Adrenal gland (tissue), 9 donors: ENCODE measurements at regions not wholly inside any gene's neighbourhood (a gene's known extent, or its start where the extent isn't known, plus 50 kb on each side); places are given as distances from the start of the nearest gene placed in this dataset.
"Not testable (repeated sequence)": the region's sequence is repeated elsewhere in the genome, so short reads cannot be mapped to it uniquely, and the experiment has no call there.

Experiments used
- DNase-seq, 7 donors: peaks; one replicate each; pipeline ENCODE4 v3.0.0-alpha.2; 2019 to 2020
- H3K27ac ChIP-seq, 5 donors: fragments of 200-600 bp; sonication (generic) in 4 of 5; 1 replicate in 3 of 5; 2 replicates in 2 of 5; pipeline versions ENCODE4 v1.5.1 to v1.8.0; 2016 to 2020; ENCODE audit warnings: mild to moderate bottlenecking in 1 of 5
- H3K27me3 ChIP-seq: fragments of 200-600 bp; 2 replicates; pipeline ENCODE4 v1.8.0; 2021
- H3K36me3 ChIP-seq, 2 donors: fragments of 200-600 bp; replicated peaks in 1 of 2; 1 replicate in 1 of 2; 2 replicates in 1 of 2; pipeline versions ENCODE4 v1.5.1 to v1.8.0; 2018 to 2022
- H3K4me1 ChIP-seq, 2 donors: fragments of 200-600 bp; replicated peaks in 1 of 2; 1 replicate in 1 of 2; 2 replicates in 1 of 2; pipeline versions ENCODE4 v1.5.1 to v1.8.0; 2018 to 2021
- H3K4me3 ChIP-seq, 4 donors: fragments of 200-600 bp; sonication (generic) in 3 of 4; one replicate each; pipeline ENCODE4 v1.5.1; 2016 to 2018
- H3K9me3 ChIP-seq, 3 donors: fragments of 200-600 bp; sonication (generic) in 1 of 3; replicated peaks in 1 of 3; 1 replicate in 2 of 3; 2 replicates in 1 of 3; pipeline versions ENCODE4 v1.5.1 to v1.8.0; 2016 to 2021
- CTCF ChIP-seq, 6 experiments: fragments of 450-650 bp in 4 of 6; fragments of 200-600 bp in 2 of 6; sonication (generic) in 1 of 6; IDR thresholded peaks; 1 replicate in 5 of 6; 2 replicates in 1 of 6; pipeline versions ENCODE4 v1.5.1 to v1.8.0; 2016 to 2021; ENCODE audit warnings: antibody characterized with exemption in 6 of 6, mild to moderate bottlenecking in 2 of 6, moderate library complexity in 1 of 6
- POLR2A ChIP-seq, 2 donors: fragments of 450-650 bp; IDR thresholded peaks; one replicate each; pipeline ENCODE4 v1.6.1; 2017; ENCODE audit warnings: antibody characterized with exemption in 2 of 2, mild to moderate bottlenecking in 2 of 2, moderate library complexity in 1 of 2
- WGBS, 4 donors: extraction: QIAGEN DNeasy Blood & Tissue Kit in 2 of 4; methylation state at CpG; one replicate each; pipeline versions ENCODE4 v1.1.5 to v1.1.7; 2013 to 2017; 5-methylcytosine and 5-hydroxymethylcytosine counted together
- intact Hi-C, 2 donors: fragments of 100-400 bp; cut with DNase I; formaldehyde crosslinking; loops; one replicate each; pipeline versions ENCODE4 v1.14.1 to v1.15.0; 2022 to 2023
- donor health status: healthy with polysubstance abuse.
- donor health status: Bipolar disorder and iron deficiency.
- donor health status: DM: yes; HTN: yes; CAD: no.
- donor health status: DM: no; HTN: no; CAD: no.
- donor health status: DM: no; HTN: no; CAD: no.

GRCh38 chr6:14478381-14479225, 361.0 kb downstream of the CD83 start:
- H3K4me1 ChIP-seq, result peaks cover 0 to 10% of the 10 kb centered on the region in 2 donors
- H3K27ac ChIP-seq, result peak overlapping the region in 1 of 5 donors; percentile 75
- no peaks in the 10 kb centered on the region for H3K36me3 ChIP-seq
- intact Hi-C loops, result no loop called here
- peak in 3 of 7 donors; percentile 29 to 61 (median 32) for DNase-seq
- TF ChIP-seq POLR2A (IDR thresholded peaks at IDR 0.05) (no peak), CTCF (IDR thresholded peaks at IDR 0.05) (no peak)
- 42 to 58% (median 53%) methylated on average over 10 of the region's 10 CpGs for WGBS, 4 donors
- H3K9me3 ChIP-seq, result no peaks in the 10 kb centered on the region
- H3K4me3 ChIP-seq, result no peak overlapping the region
- no peaks in the 10 kb centered on the region for H3K27me3 ChIP-seq

GRCh38 chr6:14481946-14482345, 364.4 kb downstream of the CD83 start:
- H3K27ac ChIP-seq, H3K9me3 ChIP-seq, H3K36me3 ChIP-seq, DNase-seq, H3K27me3 ChIP-seq, intact Hi-C loops, H3K4me3 ChIP-seq, H3K4me1 ChIP-seq: not testable (repeated sequence)
- WGBS, 4 donors, result no CpG with 5 or more reads among the region's 1 CpG

- WGBS, 4 donors, result 98 to 100% methylated on average over 3 of the region's 3 CpGs; no CpG with 5 or more reads in 2 of the 4 donors
- no peaks in the 10 kb centered on the region for H3K9me3 ChIP-seq
- no peaks in the 10 kb centered on the region for H3K4me1 ChIP-seq
- H3K27me3 ChIP-seq, result no peaks in the 10 kb centered on the region
- H3K4me3 ChIP-seq, result no peak overlapping the region
- no peak for DNase-seq
- intact Hi-C loops, result no loop called here
- no peak overlapping the region for H3K27ac ChIP-seq
- no peak for TF ChIP-seq POLR2A (IDR thresholded peaks at IDR 0.05)
- no peaks in the 10 kb centered on the region for H3K36me3 ChIP-seq
These were observed 370.1 kb downstream of the CD83 start for GRCh38 chr6:14487625-14488024.

GRCh38 chr6:14488180-14488579, 370.6 kb downstream of the CD83 start:
- no peak overlapping the region for H3K4me3 ChIP-seq
- H3K27me3 ChIP-seq, result no peaks in the 10 kb centered on the region
- WGBS, 4 donors, result 85 to 100% (median 93%) methylated on average over 1 to 2 of the region's 2 CpGs
- H3K4me1 ChIP-seq, result no peaks in the 10 kb centered on the region
- H3K9me3 ChIP-seq, result no peaks in the 10 kb centered on the region
- intact Hi-C loops, result no loop called here
- H3K36me3 ChIP-seq, result no peaks in the 10 kb centered on the region
- no peak overlapping the region for H3K27ac ChIP-seq
- no peak for DNase-seq
- TF ChIP-seq CTCF (IDR thresholded peaks at IDR 0.05), result no peak
- no peak for TF ChIP-seq POLR2A (IDR thresholded peaks at IDR 0.05)

GRCh38 chr6:14489445-14489844, 371.9 kb downstream of the CD83 start:
- TF ChIP-seq CTCF (IDR thresholded peaks at IDR 0.05), result no peak
- TF ChIP-seq POLR2A (IDR thresholded peaks at IDR 0.05), result no peak
- Histone ChIP-seq H3K36me3 (no peaks in the 10 kb centered on the region), H3K9me3 (no peaks in the 10 kb centered on the region), H3K4me1 (no peaks in the 10 kb centered on the region), H3K27ac (no peak overlapping the region), H3K27me3 (no peaks in the 10 kb centered on the region), H3K4me3 (no peak overlapping the region)
- WGBS, 4 donors, result 92 to 94% (median 94%) methylated on average over 3 of the region's 3 CpGs
- DNase-seq, result no peak
- intact Hi-C loops, result no loop called here
